Neural cell (in vitro differentiated cells): ENCODE measurements at regions not wholly inside any gene's neighbourhood (a gene's known extent, or its start where the extent isn't known, plus 50 kb on each side); places are given as distances from the start of the nearest gene placed in this dataset.
"Not testable (repeated sequence)": the region's sequence is repeated elsewhere in the genome, so short reads cannot be mapped to it uniquely, and the experiment has no call there.

ENCODE experiments used
- H2AFZ ChIP-seq: fragments of 200-600, 300-800 bp; sonication (generic), shearing (Covaris generic); 2 replicates; pipeline ENCODE4 v1.6.0; 2014; ENCODE audit warnings: low read depth, mild to moderate bottlenecking, antibody characterized with exemption, low read length, moderate library complexity
- H3F3A ChIP-seq: fragments of 200-600 bp; shearing (Covaris generic); 2 replicates; pipeline ENCODE4 v1.6.1; 2016; ENCODE audit warnings: mild to moderate bottlenecking, moderate library complexity, mixed read lengths, antibody characterized with exemption, low read length; ENCODE audit not compliant: insufficient read depth, poor library complexity, severe bottlenecking
- H3K27ac ChIP-seq: fragments of 200-600, 300-800 bp; sonication (generic), shearing (Covaris generic); 2 replicates; pipeline ENCODE4 v1.5.1; 2014; ENCODE audit warnings: mild to moderate bottlenecking, low read length, moderate library complexity
- H3K27me3 ChIP-seq: fragments of 300-800, 200-600 bp; sonication (generic), shearing (Covaris generic); 2 replicates; pipeline ENCODE4 v1.6.0; 2014; ENCODE audit warnings: mild to moderate bottlenecking, low read depth, low read length, moderate library complexity; ENCODE audit not compliant: insufficient read depth
- H3K36me3 ChIP-seq: fragments of 300-800, 200-600 bp; sonication (generic), shearing (Covaris generic); 2 replicates; pipeline ENCODE4 v1.5.1; 2014; ENCODE audit warnings: mild to moderate bottlenecking, antibody characterized with exemption, low read length, moderate library complexity; ENCODE audit not compliant: insufficient read depth
- H3K4me2 ChIP-seq: fragments of 300-800, 200-600 bp; sonication (generic), shearing (Covaris generic); 2 replicates; pipeline ENCODE4 v1.6.0; 2014; ENCODE audit warnings: mild to moderate bottlenecking, low read length
- H3K4me3 ChIP-seq: fragments of 300-800, 200-600 bp; sonication (generic), shearing (Covaris generic); 2 replicates; pipeline ENCODE4 v1.5.1; 2014; ENCODE audit warnings: mild to moderate bottlenecking, low read length, moderate library complexity
- H3K79me2 ChIP-seq: fragments of 200-600 bp; shearing (Covaris generic); replicated peaks from 2 replicates; pipeline ENCODE4 v1.6.0; 2014; ENCODE audit warnings: mild to moderate bottlenecking, low read length, moderate library complexity; ENCODE audit not compliant: insufficient read depth
- H3K9ac ChIP-seq: fragments of 300-800, 200-600 bp; sonication (generic), shearing (Covaris generic); 2 replicates; pipeline ENCODE4 v1.6.1; 2016; ENCODE audit warnings: mild to moderate bottlenecking, low read length, mixed read lengths
- H3K9me2 ChIP-seq: fragments of 200-600 bp; shearing (Covaris generic); 2 replicates; pipeline ENCODE4 v1.6.1; 2016; ENCODE audit warnings: mild to moderate bottlenecking, low read length, mixed read lengths; ENCODE audit not compliant: insufficient read depth
- H3K9me3 ChIP-seq: fragments of 200-600, 300-800 bp; sonication (generic), shearing (Covaris generic); 2 replicates; pipeline ENCODE4 v1.6.1; 2016; ENCODE audit warnings: mild to moderate bottlenecking, mixed run types, low read length, moderate library complexity, mixed read lengths
- H4K20me1 ChIP-seq: fragments of 200-600 bp; shearing (Covaris generic); 2 replicates; pipeline ENCODE4 v1.6.1; 2016; ENCODE audit warnings: mild to moderate bottlenecking, mixed run types; ENCODE audit not compliant: insufficient read depth
- EP300 ChIP-seq: fragments of 450-650 bp; conservative IDR thresholded peaks from 2 replicates; pipeline ENCODE4 v1.6.1; 2014; ENCODE audit warnings: antibody characterized with exemption, mild to moderate bottlenecking, moderate library complexity; ENCODE audit not compliant: poor library complexity, severe bottlenecking
- EZH2 ChIP-seq: fragments of 200-600, 300-800 bp; shearing (Covaris generic), sonication (generic); IDR thresholded peaks from 2 replicates; pipeline ENCODE4 v1.6.1; 2014; ENCODE audit warnings: antibody characterized with exemption, low read length, borderline replicate concordance, mild to moderate bottlenecking; ENCODE audit not compliant: insufficient read depth, poor library complexity, severe bottlenecking
- MXI1 ChIP-seq: fragments of 450-650 bp; conservative IDR thresholded peaks from 2 replicates; pipeline ENCODE4 v1.6.1; 2014; ENCODE audit warnings: antibody characterized with exemption, mild to moderate bottlenecking; ENCODE audit not compliant: poor library complexity, severe bottlenecking
- POLR2AphosphoS5 ChIP-seq: IDR thresholded peaks from 2 replicates; pipeline ENCODE4 v1.6.1; 2012
- RAD21 ChIP-seq: fragments of 450-650 bp; conservative IDR thresholded peaks from 2 replicates; pipeline ENCODE4 v1.6.1; 2014; ENCODE audit warnings: antibody characterized with exemption, mild to moderate bottlenecking, moderate library complexity
- TAF1 ChIP-seq: IDR thresholded peaks from 2 replicates; pipeline ENCODE4 v1.6.1; 2012; ENCODE audit warnings: low read depth
- TF ChIP-seq, protein P1 (sequence below): fragments of 450-650 bp; IDR thresholded peaks from 2 replicates; pipeline ENCODE4 v1.5.1; 2014; ENCODE audit warnings: antibody characterized with exemption, mild to moderate bottlenecking, moderate library complexity; ENCODE audit not compliant: poor library complexity, severe bottlenecking
- TF ChIP-seq, protein P2 (sequence below): IDR thresholded peaks from 2 replicates; pipeline ENCODE4 v1.6.1; 2012; ENCODE audit warnings: borderline replicate concordance

DNA sequence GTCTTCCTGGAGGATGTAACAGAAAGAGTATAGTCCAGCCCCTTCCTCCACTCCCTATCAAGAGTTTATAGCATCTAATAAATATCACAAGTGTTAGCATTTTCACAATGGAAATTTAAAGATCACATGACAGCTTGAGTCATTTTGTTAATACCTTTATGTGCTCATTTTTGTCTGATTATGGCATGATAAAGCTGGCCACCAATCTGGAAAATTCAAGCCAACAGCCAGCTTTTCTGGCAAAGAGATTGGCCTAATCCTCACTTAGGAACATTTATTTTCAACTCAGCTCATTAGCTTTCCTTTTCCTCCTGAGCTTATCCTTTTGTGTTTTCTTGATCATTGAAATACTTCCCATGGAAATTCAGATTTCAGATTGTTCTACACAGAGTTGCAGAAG lies 262.9 kb upstream of the RBMS1 start:
- Histone ChIP-seq H3K4me3 (no peak overlapping the region), H4K20me1 (no peaks in the 10 kb centered on the region), H3K36me3 (no peaks in the 10 kb centered on the region), H3K9me3 (peaks cover 4% of the 10 kb centered on the region), H3K4me2 (no peak overlapping the region), H3F3A (no peaks in the 10 kb centered on the region), H2AFZ (no peak overlapping the region), H3K27ac (no peak overlapping the region), H3K9me2 (no peaks in the 10 kb centered on the region), H3K9ac (no peak overlapping the region), H3K79me2 (no peaks in the 10 kb centered on the region), H3K27me3 (no peaks in the 10 kb centered on the region)
- TF ChIP-seq TAF1: no peak

DNA sequence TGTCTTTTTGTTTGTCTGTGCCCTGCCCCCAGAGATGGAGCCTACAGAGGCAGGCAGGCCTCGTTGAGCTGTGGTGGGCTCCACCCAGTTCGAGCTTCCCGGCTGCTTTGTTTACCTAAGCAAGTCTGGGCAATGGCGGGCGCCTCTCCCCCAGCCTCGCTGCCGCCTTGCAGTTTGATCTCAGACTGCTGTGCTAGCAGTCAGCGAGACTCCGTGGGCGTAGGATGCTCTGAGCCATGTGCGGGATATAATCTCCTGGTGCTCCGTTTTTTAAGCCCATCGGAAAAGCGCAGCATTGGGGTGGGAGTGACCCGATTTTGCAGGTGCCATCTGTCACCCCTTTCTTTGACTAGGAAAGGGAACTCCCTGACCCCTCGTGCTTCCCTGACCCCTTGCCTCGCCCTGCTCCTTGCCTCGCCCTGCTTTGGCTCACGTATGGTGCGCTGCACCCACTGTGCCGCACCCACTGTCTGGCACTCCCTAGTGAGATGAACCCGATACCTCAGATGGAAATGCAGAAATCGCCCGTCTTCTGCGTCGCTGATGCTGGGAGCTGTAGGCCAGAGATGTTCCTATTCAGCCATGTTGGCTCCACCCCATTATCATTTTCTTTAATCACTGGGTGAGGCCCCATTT lies 269.0 kb upstream of the RBMS1 start:
- not testable (repeated sequence) for H3K9me2 ChIP-seq, H3K27me3 ChIP-seq, H3K36me3 ChIP-seq, H3K79me2 ChIP-seq, H4K20me1 ChIP-seq, H3K27ac ChIP-seq, H3F3A ChIP-seq, H3K9ac ChIP-seq, H3K4me3 ChIP-seq, H2AFZ ChIP-seq, H3K4me2 ChIP-seq, H3K9me3 ChIP-seq

DNA sequence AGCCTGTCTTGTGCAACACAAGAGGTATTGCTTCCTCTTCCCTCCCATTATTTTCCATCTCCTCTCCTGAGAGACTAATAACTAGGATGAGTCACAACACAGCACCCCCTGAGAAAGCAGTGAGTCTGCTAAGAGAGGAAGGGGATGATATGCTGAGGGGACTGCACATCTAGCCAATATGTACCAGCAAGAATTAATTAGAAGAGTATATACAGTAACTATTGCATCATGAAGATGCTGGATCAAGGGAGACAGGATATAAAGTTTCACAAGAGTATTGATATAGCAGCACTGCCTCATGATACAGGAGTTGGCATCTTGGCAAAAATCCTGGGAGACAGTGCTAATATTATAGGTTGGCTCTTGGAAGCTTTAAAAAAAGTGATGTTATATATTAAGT lies 289.9 kb upstream of the RBMS1 start:
- TF ChIP-seq, protein P1, sequence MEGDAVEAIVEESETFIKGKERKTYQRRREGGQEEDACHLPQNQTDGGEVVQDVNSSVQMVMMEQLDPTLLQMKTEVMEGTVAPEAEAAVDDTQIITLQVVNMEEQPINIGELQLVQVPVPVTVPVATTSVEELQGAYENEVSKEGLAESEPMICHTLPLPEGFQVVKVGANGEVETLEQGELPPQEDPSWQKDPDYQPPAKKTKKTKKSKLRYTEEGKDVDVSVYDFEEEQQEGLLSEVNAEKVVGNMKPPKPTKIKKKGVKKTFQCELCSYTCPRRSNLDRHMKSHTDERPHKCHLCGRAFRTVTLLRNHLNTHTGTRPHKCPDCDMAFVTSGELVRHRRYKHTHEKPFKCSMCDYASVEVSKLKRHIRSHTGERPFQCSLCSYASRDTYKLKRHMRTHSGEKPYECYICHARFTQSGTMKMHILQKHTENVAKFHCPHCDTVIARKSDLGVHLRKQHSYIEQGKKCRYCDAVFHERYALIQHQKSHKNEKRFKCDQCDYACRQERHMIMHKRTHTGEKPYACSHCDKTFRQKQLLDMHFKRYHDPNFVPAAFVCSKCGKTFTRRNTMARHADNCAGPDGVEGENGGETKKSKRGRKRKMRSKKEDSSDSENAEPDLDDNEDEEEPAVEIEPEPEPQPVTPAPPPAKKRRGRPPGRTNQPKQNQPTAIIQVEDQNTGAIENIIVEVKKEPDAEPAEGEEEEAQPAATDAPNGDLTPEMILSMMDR: no peak
- TF ChIP-seq TAF1 (no peak), EZH2 (no peak), EP300 (no peak), POLR2AphosphoS5 (no peak), MXI1 (no peak), RAD21 (no peak)
- TF ChIP-seq, protein P2, sequence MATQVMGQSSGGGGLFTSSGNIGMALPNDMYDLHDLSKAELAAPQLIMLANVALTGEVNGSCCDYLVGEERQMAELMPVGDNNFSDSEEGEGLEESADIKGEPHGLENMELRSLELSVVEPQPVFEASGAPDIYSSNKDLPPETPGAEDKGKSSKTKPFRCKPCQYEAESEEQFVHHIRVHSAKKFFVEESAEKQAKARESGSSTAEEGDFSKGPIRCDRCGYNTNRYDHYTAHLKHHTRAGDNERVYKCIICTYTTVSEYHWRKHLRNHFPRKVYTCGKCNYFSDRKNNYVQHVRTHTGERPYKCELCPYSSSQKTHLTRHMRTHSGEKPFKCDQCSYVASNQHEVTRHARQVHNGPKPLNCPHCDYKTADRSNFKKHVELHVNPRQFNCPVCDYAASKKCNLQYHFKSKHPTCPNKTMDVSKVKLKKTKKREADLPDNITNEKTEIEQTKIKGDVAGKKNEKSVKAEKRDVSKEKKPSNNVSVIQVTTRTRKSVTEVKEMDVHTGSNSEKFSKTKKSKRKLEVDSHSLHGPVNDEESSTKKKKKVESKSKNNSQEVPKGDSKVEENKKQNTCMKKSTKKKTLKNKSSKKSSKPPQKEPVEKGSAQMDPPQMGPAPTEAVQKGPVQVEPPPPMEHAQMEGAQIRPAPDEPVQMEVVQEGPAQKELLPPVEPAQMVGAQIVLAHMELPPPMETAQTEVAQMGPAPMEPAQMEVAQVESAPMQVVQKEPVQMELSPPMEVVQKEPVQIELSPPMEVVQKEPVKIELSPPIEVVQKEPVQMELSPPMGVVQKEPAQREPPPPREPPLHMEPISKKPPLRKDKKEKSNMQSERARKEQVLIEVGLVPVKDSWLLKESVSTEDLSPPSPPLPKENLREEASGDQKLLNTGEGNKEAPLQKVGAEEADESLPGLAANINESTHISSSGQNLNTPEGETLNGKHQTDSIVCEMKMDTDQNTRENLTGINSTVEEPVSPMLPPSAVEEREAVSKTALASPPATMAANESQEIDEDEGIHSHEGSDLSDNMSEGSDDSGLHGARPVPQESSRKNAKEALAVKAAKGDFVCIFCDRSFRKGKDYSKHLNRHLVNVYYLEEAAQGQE: no peak
- H3F3A ChIP-seq: no peaks in the 10 kb centered on the region
- no peaks in the 10 kb centered on the region for H3K79me2 ChIP-seq
- H3K27me3 ChIP-seq: no peaks in the 10 kb centered on the region
- H3K4me2 ChIP-seq: no peak overlapping the region
- no peak overlapping the region for H3K9ac ChIP-seq
- H3K36me3 ChIP-seq: no peaks in the 10 kb centered on the region
- no peaks in the 10 kb centered on the region for H3K9me3 ChIP-seq
- no peaks in the 10 kb centered on the region for H3K9me2 ChIP-seq
- H2AFZ ChIP-seq: no peak overlapping the region
- H3K27ac ChIP-seq: no peak overlapping the region
- no peaks in the 10 kb centered on the region for H4K20me1 ChIP-seq
- H3K4me3 ChIP-seq: no peak overlapping the region
